Thyroid gland (tissue), 4 donors: ENCODE measurements at regions not wholly inside any gene's neighbourhood (a gene's known extent, or its start where the extent isn't known, plus 50 kb on each side); places are given as distances from the start of the nearest gene placed in this dataset.

Source experiments
- DNase-seq, 2 donors: peaks; one replicate each; pipeline ENCODE4 v3.0.0-alpha.2; 2019
- H3K27ac ChIP-seq, 3 donors: fragments of 200-600 bp; sonication (generic); 1 replicate in 2 of 3; 2 replicates in 1 of 3; pipeline ENCODE4 v1.5.1; 2016 to 2019; ENCODE audit warnings: mild to moderate bottlenecking in 1 of 3, moderate library complexity in 1 of 3
- H3K27me3 ChIP-seq: fragments of 200-600 bp; sonication (generic); one replicate; pipeline ENCODE4 v1.5.1; 2019
- H3K36me3 ChIP-seq, 2 donors: fragments of 200-600 bp; sonication (generic); one replicate each; pipeline ENCODE4 v1.5.1; 2016 to 2019
- H3K4me1 ChIP-seq, 2 donors: fragments of 200-600 bp; sonication (generic); one replicate each; pipeline ENCODE4 v1.5.1; 2017 to 2019
- H3K4me3 ChIP-seq, 3 donors: fragments of 200-600 bp; sonication (generic); replicated peaks in 1 of 3; 1 replicate in 2 of 3; 2 replicates in 1 of 3; pipeline ENCODE4 v1.5.1; 2016; ENCODE audit warnings: mild to moderate bottlenecking in 1 of 3
- H3K9me3 ChIP-seq: fragments of 200-600 bp; sonication (generic); one replicate; pipeline ENCODE4 v1.5.1; 2017
- CTCF ChIP-seq, 6 experiments: fragments of 200-600 bp in 3 of 6; fragments of 450-650 bp in 3 of 6; sonication (generic) in 3 of 6; IDR thresholded peaks; one replicate each; pipeline ENCODE4 v1.5.1; 2016 to 2019; ENCODE audit warnings: antibody characterized with exemption in 6 of 6, mild to moderate bottlenecking in 2 of 6, inconsistent platforms in 1 of 6, moderate library complexity in 1 of 6
- POLR2A ChIP-seq, 2 donors: fragments of 450-650 bp; IDR thresholded peaks; one replicate each; pipeline ENCODE4 v1.6.1; 2017; ENCODE audit warnings: antibody characterized with exemption in 2 of 2, mild to moderate bottlenecking in 2 of 2, moderate library complexity in 1 of 2
- WGBS, 2 donors: methylation state at CpG; one replicate each; pipeline ENCODE4 v1.1.5; 2017; 5-methylcytosine and 5-hydroxymethylcytosine counted together
- intact Hi-C: fragments of 100-400 bp; cut with DNase I; formaldehyde crosslinking; loops from one replicate; pipeline ENCODE4 v1.15.1; 2023

GRCh38 chr3:71872256-71872655 is 87.3 kb upstream of the PROK2 start:
- H3K27ac ChIP-seq = peak overlapping the region; percentile 4 to 52 (median 12)
- intact Hi-C loops = loop anchor here (10.0 kb wide), 1 partner anchor 953 kb away; no protein-coding TSS in a partner anchor
- WGBS, 2 donors = 11 to 19% methylated on average over 2 of the region's 2 CpGs

GRCh38 chr3:71870966-71871512 is 86.1 kb upstream of the PROK2 start:
- intact Hi-C loops = loop anchor here (10.0 kb wide), 1 partner anchor 954 kb away; no protein-coding TSS in a partner anchor
- peaks cover 0 to 7% of the 10 kb centered on the region in 2 donors for H3K4me1 ChIP-seq
- no peaks in the 10 kb centered on the region for H3K9me3 ChIP-seq
- no peak overlapping the region for H3K4me3 ChIP-seq
- H3K27me3 ChIP-seq = no peaks in the 10 kb centered on the region
- no peak overlapping the region for H3K27ac ChIP-seq
- 95 to 96% methylated on average over 7 of the region's 7 CpGs for WGBS, 2 donors
- H3K36me3 ChIP-seq = no peaks in the 10 kb centered on the region
- no peak for TF ChIP-seq POLR2A (IDR thresholded peaks at IDR 0.05)
- no peak for TF ChIP-seq CTCF (IDR thresholded peaks at IDR 0.05)
- DNase-seq = no peak

More at GRCh38 chr3:71872256-71872655, 87.3 kb upstream of the PROK2 start:
- H3K9me3 ChIP-seq = no peaks in the 10 kb centered on the region
- H3K36me3 ChIP-seq = no peaks in the 10 kb centered on the region
- TF ChIP-seq CTCF (IDR thresholded peaks at IDR 0.05) (no peak), POLR2A (IDR thresholded peaks at IDR 0.05) (no peak)
- DNase-seq = no peak
- H3K4me1 ChIP-seq = peaks cover 0 to 7% of the 10 kb centered on the region in 2 donors
- no peak overlapping the region for H3K4me3 ChIP-seq
- no peaks in the 10 kb centered on the region for H3K27me3 ChIP-seq

- Histone ChIP-seq H3K4me3 (no peak overlapping the region), H3K27ac (no peak overlapping the region), H3K36me3 (no peaks in the 10 kb centered on the region), H3K4me1 (peaks cover 0 to 7% of the 10 kb centered on the region in 2 donors), H3K27me3 (no peaks in the 10 kb centered on the region), H3K9me3 (no peaks in the 10 kb centered on the region)
- no peak for DNase-seq
- WGBS, 2 donors = 76% methylated on average over 3 of the region's 3 CpGs
- intact Hi-C loops = no loop called here
- TF ChIP-seq CTCF (IDR thresholded peaks at IDR 0.05) (no peak), POLR2A (IDR thresholded peaks at IDR 0.05) (no peak)
These were observed 83.9 kb upstream of the PROK2 start for GRCh38 chr3:71868876-71869275.

GRCh38 chr3:71865727-71866126 is 80.8 kb upstream of the PROK2 start:
- Histone ChIP-seq H3K36me3 (no peaks in the 10 kb centered on the region), H3K27me3 (no peaks in the 10 kb centered on the region), H3K4me1 (no peaks in the 10 kb centered on the region), H3K9me3 (no peaks in the 10 kb centered on the region), H3K4me3 (no peak overlapping the region), H3K27ac (no peak overlapping the region)
- 76 to 80% methylated on average over 2 of the region's 2 CpGs for WGBS, 2 donors
- no peak for DNase-seq
- TF ChIP-seq CTCF (IDR thresholded peaks at IDR 0.05) = no peak
- TF ChIP-seq POLR2A (IDR thresholded peaks at IDR 0.05) = no peak
- intact Hi-C loops = no loop called here

GRCh38 chr3:71863563-71864190 is 78.7 kb upstream of the PROK2 start:
- no peak overlapping the region for H3K4me3 ChIP-seq
- DNase-seq = no peak
- intact Hi-C loops = no loop called here
- no peaks in the 10 kb centered on the region for H3K4me1 ChIP-seq
- TF ChIP-seq CTCF (IDR thresholded peaks at IDR 0.05) = no peak
- no peak for TF ChIP-seq POLR2A (IDR thresholded peaks at IDR 0.05)
- H3K27ac ChIP-seq = no peak overlapping the region
- no peaks in the 10 kb centered on the region for H3K9me3 ChIP-seq
- H3K27me3 ChIP-seq = no peaks in the 10 kb centered on the region
- WGBS, 2 donors = 80% methylated on average over 5 of the region's 5 CpGs
- H3K36me3 ChIP-seq = no peaks in the 10 kb centered on the region
